ENCODE measurements at regions not wholly inside any gene's neighbourhood (a gene's known extent, or its start where the extent isn't known, plus 50 kb on each side); places are given as distances from the start of the nearest gene placed in this dataset.

GRCh38 chr5:44691802-44692201, 116.9 kb upstream of the MRPS30 start:
- Mint-ChIP-seq H3K27ac (no peak overlapping the region), H3K36me3 (ENCODE audit: low read depth) (no peaks in the 10 kb centered on the region)

GRCh38 chr5:44681906-44682305, 126.8 kb upstream of the MRPS30 start:
- Mint-ChIP-seq H3K4me3 (no peak overlapping the region), H3K27me3 (no peaks in the 10 kb centered on the region), H3K27ac (no peak overlapping the region), H3K9me3 (no peaks in the 10 kb centered on the region), H3K36me3 (ENCODE audit: low read depth) (no peaks in the 10 kb centered on the region), H3K4me1 (ENCODE audit: low read depth) (no peaks in the 10 kb centered on the region)
- Histone ChIP-seq H3K4me3 (ENCODE audit: low read length) (no peak overlapping the region), H3K36me3 (ENCODE audit: insufficient read depth, low read length) (no peaks in the 10 kb centered on the region), H3K27ac (ENCODE audit: low read depth in 1 of 2, low read length in 2 of 2) (no peak overlapping the region), H3K9me3 (ENCODE audit: control insufficient read depth in 1 of 2, insufficient read depth in 1 of 2, low read length in 2 of 2) (peaks cover 0 to 7% of the 10 kb centered on the region in 2 experiments), H3K27me3 (ENCODE audit: control insufficient read depth in 1 of 2, insufficient read depth in 2 of 2, low read length in 2 of 2) (no peaks in the 10 kb centered on the region), H3K4me1 (ENCODE audit: insufficient read depth, low read length) (no peaks in the 10 kb centered on the region)
- no peak for TF ChIP-seq CTCF (IDR thresholded peaks at IDR 0.05)
- no peak for ATAC-seq (ENCODE audit: poor library complexity)
- CTCF ChIA-PET = no interaction called here
- POLR2A ChIA-PET = no interaction called here
- intact Hi-C loops (cut with DNase I, micrococcal nuclease) = no loop called here
- no peak for DNase-seq

More at GRCh38 chr5:44691802-44692201, 116.9 kb upstream of the MRPS30 start:
- no peak overlapping the region for H3K4me3 Mint-ChIP-seq
- H3K4me1 Mint-ChIP-seq (ENCODE audit: low read depth) = no peaks in the 10 kb centered on the region
- Histone ChIP-seq H3K36me3 (ENCODE audit: insufficient read depth, low read length) (no peaks in the 10 kb centered on the region), H3K4me3 (ENCODE audit: low read length) (no peak overlapping the region), H3K9me3 (ENCODE audit: control insufficient read depth in 1 of 2, insufficient read depth in 1 of 2, low read length in 2 of 2) (peaks cover 0 to 3% of the 10 kb centered on the region in 2 experiments), H3K4me1 (ENCODE audit: insufficient read depth, low read length) (no peaks in the 10 kb centered on the region), H3K27ac (ENCODE audit: low read depth in 1 of 2, low read length in 2 of 2) (no peak overlapping the region), H3K27me3 (ENCODE audit: control insufficient read depth in 1 of 2, insufficient read depth in 2 of 2, low read length in 2 of 2) (no peaks in the 10 kb centered on the region)
- TF ChIP-seq CTCF (IDR thresholded peaks at IDR 0.05) = no peak
- no peak for DNase-seq
- H3K9me3 Mint-ChIP-seq = no peaks in the 10 kb centered on the region
- POLR2A ChIA-PET = no interaction called here
- intact Hi-C loops (cut with DNase I, micrococcal nuclease) = no loop called here
- no peak for ATAC-seq (ENCODE audit: poor library complexity)
- CTCF ChIA-PET = no interaction called here
- H3K27me3 Mint-ChIP-seq = no peaks in the 10 kb centered on the region

- H3K9me3 ChIP-seq (ENCODE audit: control insufficient read depth in 1 of 2, insufficient read depth in 1 of 2, low read length in 2 of 2) = peaks cover 0 to 7% of the 10 kb centered on the region in 2 experiments
- H3K27me3 ChIP-seq (ENCODE audit: control insufficient read depth in 1 of 2, insufficient read depth in 2 of 2, low read length in 2 of 2) = no peaks in the 10 kb centered on the region
- Mint-ChIP-seq H3K27ac (no peak overlapping the region), H3K4me1 (ENCODE audit: low read depth) (no peaks in the 10 kb centered on the region), H3K4me3 (no peak overlapping the region), H3K9me3 (no peaks in the 10 kb centered on the region), H3K27me3 (no peaks in the 10 kb centered on the region), H3K36me3 (ENCODE audit: low read depth) (no peaks in the 10 kb centered on the region)
- H3K4me3 ChIP-seq (ENCODE audit: low read length) = no peak overlapping the region
- TF ChIP-seq CTCF (IDR thresholded peaks at IDR 0.05) = no peak
- no peak overlapping the region for H3K27ac ChIP-seq (ENCODE audit: low read depth in 1 of 2, low read length in 2 of 2)
- CTCF ChIA-PET = no interaction called here
- DNase-seq = no peak
- intact Hi-C loops (cut with DNase I, micrococcal nuclease) = no loop called here
- H3K36me3 ChIP-seq (ENCODE audit: insufficient read depth, low read length) = no peaks in the 10 kb centered on the region
- ATAC-seq (ENCODE audit: poor library complexity) = no peak
- no peaks in the 10 kb centered on the region for H3K4me1 ChIP-seq (ENCODE audit: insufficient read depth, low read length)
- POLR2A ChIA-PET = no interaction called here
These were observed 129.5 kb upstream of the MRPS30 start for GRCh38 chr5:44679214-44679613.

Data from CD4-positive, alpha-beta T cell (primary cell).